OCI-LY7 (cell line): ENCODE measurements at regions not wholly inside any gene's neighbourhood (a gene's known extent, or its start where the extent isn't known, plus 50 kb on each side); places are given as distances from the start of the nearest gene placed in this dataset.
A peak's percentile ranks its signal among the peaks of the same experiment; 100 is the strongest.

ENCODE experiments used
- BruUV-seq: library from RNA; stranded (reverse); fragments of 400-500 nt; replicated peaks from 2 replicates; lab custom pipeline; 2021; lab: Mats Ljungman, UMichigan
- CTCF ChIA-PET: fragments of 300-600 bp; sonication (Branson Sonifier 250); formaldehyde crosslinking; loops from one replicate; lab custom pipeline; 2022; ENCODE audit warnings: antibody characterized with exemption; ENCODE audit not compliant: unreplicated experiment; lab: Charles Lee
- POLR2A ChIA-PET: fragments of 300-600 bp; sonication (Branson Sonifier 250); formaldehyde crosslinking; loops from one replicate; lab custom pipeline; 2022; ENCODE audit warnings: antibody characterized with exemption; lab: Charles Lee
- DNase-seq: peaks from one replicate; pipeline ENCODE4 v3.0.0-alpha.2; 2015; ENCODE audit warnings: low spot score
- H2AFZ ChIP-seq: fragments of 200-600 bp; sonication (generic), shearing (Covaris generic); 2 replicates; pipeline ENCODE4 v1.6.1; 2014; ENCODE audit warnings: mild to moderate bottlenecking, antibody characterized with exemption, low read length, moderate library complexity
- H3K27ac ChIP-seq: fragments of 200-600 bp; sonication (generic); 2 replicates; pipeline ENCODE4 v1.5.1; 2014; ENCODE audit warnings: mixed run types, low read depth, mild to moderate bottlenecking, moderate library complexity, low read length, inconsistent platforms; ENCODE audit not compliant: poor library complexity, severe bottlenecking
- H3K36me3 ChIP-seq: fragments of 200-600 bp; sonication (generic); 2 replicates; pipeline ENCODE4 v1.6.1; 2014; ENCODE audit warnings: mild to moderate bottlenecking, antibody characterized with exemption, low read length, moderate library complexity, mixed read lengths; ENCODE audit not compliant: insufficient read depth
- H3K4me1 ChIP-seq: fragments of 200-600 bp; sonication (generic); 2 replicates; pipeline ENCODE4 v1.5.1; 2014; ENCODE audit warnings: mild to moderate bottlenecking, low read length; ENCODE audit not compliant: insufficient read depth, poor library complexity, severe bottlenecking
- H3K4me2 ChIP-seq: fragments of 200-600 bp; sonication (generic); 2 replicates; pipeline ENCODE4 v1.6.1; 2014; ENCODE audit warnings: mild to moderate bottlenecking, low read length
- H3K4me3 ChIP-seq: fragments of 200-600 bp; sonication (generic); 2 replicates; pipeline ENCODE4 v1.5.1; 2014; ENCODE audit warnings: mild to moderate bottlenecking, low read depth, low read length; ENCODE audit not compliant: poor library complexity, severe bottlenecking
- H3K79me2 ChIP-seq: fragments of 200-600 bp; sonication (generic); 2 replicates; pipeline ENCODE4 v1.6.1; 2016; ENCODE audit warnings: low read depth, mild to moderate bottlenecking, low read length, moderate library complexity, mixed read lengths; ENCODE audit not compliant: insufficient read depth
- H3K9me2 ChIP-seq: fragments of 200-600 bp; sonication (generic); 2 replicates; pipeline ENCODE4 v1.6.1; 2016; ENCODE audit warnings: mild to moderate bottlenecking, low read length, mixed read lengths; ENCODE audit not compliant: insufficient read depth
- H3K9me3 ChIP-seq: fragments of 200-600 bp; sonication (generic); 2 replicates; pipeline ENCODE4 v1.6.1; 2014; ENCODE audit warnings: mild to moderate bottlenecking, mixed run types, low read length, mixed read lengths
- H4K20me1 ChIP-seq: fragments of 200-600 bp; sonication (generic); 2 replicates; pipeline ENCODE4 v1.6.1; 2014; ENCODE audit warnings: mild to moderate bottlenecking, antibody characterized with exemption, low read length, moderate library complexity, mixed read lengths; ENCODE audit not compliant: insufficient read depth
- EZH2phosphoT487 ChIP-seq: fragments of 200-600 bp; sonication (generic); IDR thresholded peaks from 2 replicates; pipeline ENCODE4 v1.6.1; 2018; ENCODE audit warnings: low read depth, borderline replicate concordance, mild to moderate bottlenecking, mixed run types, antibody characterized with exemption, low read length, moderate library complexity, mixed read lengths
- intact Hi-C: fragments of 100-400 bp; cut with micrococcal nuclease; formaldehyde crosslinking; loops from one replicate; pipeline ENCODE4 v1.10.0; 2022; ENCODE audit not compliant: unreplicated experiment
- TF ChIP-seq, protein P1 (sequence below): fragments of 200-600 bp; sonication (generic); conservative IDR thresholded peaks from 2 replicates; pipeline ENCODE4 v1.5.1; 2014; ENCODE audit warnings: mild to moderate bottlenecking, antibody characterized with exemption, low read length, moderate library complexity, mixed read lengths

DNA sequence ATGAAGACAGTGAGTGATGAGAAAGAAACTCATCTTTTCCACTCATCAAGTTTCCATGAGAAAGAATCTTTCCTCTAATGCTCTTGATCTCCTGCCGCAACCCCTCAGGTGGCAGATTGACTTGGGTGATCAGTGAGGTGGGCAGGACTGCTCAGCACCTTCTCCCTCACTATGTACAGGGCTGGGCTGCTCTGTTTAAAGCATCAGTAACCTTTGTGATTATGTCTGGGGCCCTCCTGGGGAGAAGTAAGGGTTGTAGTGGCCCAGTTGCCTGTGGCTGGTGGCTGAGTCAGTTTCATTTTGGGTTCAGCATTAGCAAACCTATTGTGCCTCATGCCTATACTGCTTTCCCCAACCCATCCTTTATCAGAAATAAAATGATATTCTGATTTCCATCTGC lies 366.0 kb downstream of the TTLL7 start:
- Histone ChIP-seq H3K4me1 (no peaks in the 10 kb centered on the region), H4K20me1 (no peaks in the 10 kb centered on the region), H3K36me3 (no peaks in the 10 kb centered on the region), H2AFZ (no peak overlapping the region), H3K79me2 (no peaks in the 10 kb centered on the region), H3K4me3 (no peak overlapping the region), H3K9me2 (no peaks in the 10 kb centered on the region), H3K4me2 (no peak overlapping the region), H3K27ac (no peak overlapping the region), H3K9me3 (no peaks in the 10 kb centered on the region)
- BruUV-seq = no TSS peak
- intact Hi-C loops = no loop called here
- no peak for TF ChIP-seq EZH2phosphoT487
- TF ChIP-seq, protein P1, sequence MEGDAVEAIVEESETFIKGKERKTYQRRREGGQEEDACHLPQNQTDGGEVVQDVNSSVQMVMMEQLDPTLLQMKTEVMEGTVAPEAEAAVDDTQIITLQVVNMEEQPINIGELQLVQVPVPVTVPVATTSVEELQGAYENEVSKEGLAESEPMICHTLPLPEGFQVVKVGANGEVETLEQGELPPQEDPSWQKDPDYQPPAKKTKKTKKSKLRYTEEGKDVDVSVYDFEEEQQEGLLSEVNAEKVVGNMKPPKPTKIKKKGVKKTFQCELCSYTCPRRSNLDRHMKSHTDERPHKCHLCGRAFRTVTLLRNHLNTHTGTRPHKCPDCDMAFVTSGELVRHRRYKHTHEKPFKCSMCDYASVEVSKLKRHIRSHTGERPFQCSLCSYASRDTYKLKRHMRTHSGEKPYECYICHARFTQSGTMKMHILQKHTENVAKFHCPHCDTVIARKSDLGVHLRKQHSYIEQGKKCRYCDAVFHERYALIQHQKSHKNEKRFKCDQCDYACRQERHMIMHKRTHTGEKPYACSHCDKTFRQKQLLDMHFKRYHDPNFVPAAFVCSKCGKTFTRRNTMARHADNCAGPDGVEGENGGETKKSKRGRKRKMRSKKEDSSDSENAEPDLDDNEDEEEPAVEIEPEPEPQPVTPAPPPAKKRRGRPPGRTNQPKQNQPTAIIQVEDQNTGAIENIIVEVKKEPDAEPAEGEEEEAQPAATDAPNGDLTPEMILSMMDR = no peak
- POLR2A ChIA-PET = no interaction called here
- CTCF ChIA-PET = no interaction called here
- DNase-seq = no peak

DNA sequence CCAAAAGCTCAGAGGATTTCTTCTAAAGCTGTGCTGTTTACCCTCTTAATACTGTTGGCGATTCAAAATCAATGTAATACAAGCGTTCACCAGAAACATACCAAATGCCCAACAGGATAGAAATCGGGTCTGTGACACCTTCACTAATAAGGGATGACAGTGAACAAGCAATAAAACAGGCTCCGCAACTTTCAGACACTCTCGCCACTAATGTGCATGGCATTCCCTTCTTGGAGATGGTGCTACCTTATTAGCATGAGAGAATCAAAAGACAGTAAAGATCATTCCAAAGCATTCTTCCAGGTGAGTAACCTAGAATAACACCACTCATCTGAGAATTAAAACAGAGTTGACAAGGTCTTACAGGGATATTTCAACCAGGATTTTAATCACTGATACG lies 367.1 kb downstream of the TTLL7 start:
- CTCF ChIA-PET = no interaction called here
- H3K4me3 ChIP-seq = no peak overlapping the region
- H3K36me3 ChIP-seq = no peaks in the 10 kb centered on the region
- no peak for TF ChIP-seq EZH2phosphoT487
- TF ChIP-seq, protein P1 = no peak
- no peak overlapping the region for H2AFZ ChIP-seq
- intact Hi-C loops = no loop called here
- DNase-seq = no peak
- no peak overlapping the region for H3K27ac ChIP-seq
- no peaks in the 10 kb centered on the region for H3K79me2 ChIP-seq
- H3K9me3 ChIP-seq = no peaks in the 10 kb centered on the region
- POLR2A ChIA-PET = no interaction called here
- BruUV-seq = no TSS peak
- peaks cover 4% of the 10 kb centered on the region for H3K4me1 ChIP-seq
- H3K9me2 ChIP-seq = no peaks in the 10 kb centered on the region
- no peak overlapping the region for H3K4me2 ChIP-seq
- H4K20me1 ChIP-seq = no peaks in the 10 kb centered on the region

DNA sequence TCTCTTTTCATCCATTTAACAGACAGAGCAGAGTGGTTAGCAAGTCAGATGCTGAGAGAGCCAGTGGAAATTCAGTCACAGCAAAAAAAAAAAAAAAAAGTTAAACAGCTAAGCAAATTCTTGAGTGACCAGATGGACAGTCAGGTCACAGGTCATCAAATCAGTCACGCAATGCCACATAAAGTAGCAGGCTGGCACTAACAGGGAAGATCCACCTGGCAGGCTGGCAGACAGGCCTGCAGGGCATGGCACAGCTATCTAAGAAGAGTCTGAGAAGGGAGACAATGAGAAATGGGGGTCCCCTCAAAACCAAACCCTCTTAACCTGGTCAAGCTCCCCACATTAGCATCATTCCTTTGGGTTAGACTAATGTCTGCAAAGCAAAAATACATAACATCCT lies 371.9 kb downstream of the TTLL7 start:
- CTCF ChIA-PET = interaction anchor here (1.3 kb wide), 1 partner anchor 8 kb away, joined by 4 read pairs; no protein-coding TSS in a partner anchor

More for the DNA sequence above, 371.9 kb downstream of the TTLL7 start:
- no peak for DNase-seq
- peak overlapping the region; percentile 36 for H3K27ac ChIP-seq
- no peaks in the 10 kb centered on the region for H3K9me2 ChIP-seq
- no peaks in the 10 kb centered on the region for H3K9me3 ChIP-seq
- POLR2A ChIA-PET = interaction anchor here (0.6 to 3.0 kb wide), 9 partner anchors 10 to 1843 kb away, joined by 3 to 17 read pairs (median 4); no protein-coding TSS in a partner anchor
- H3K79me2 ChIP-seq = no peaks in the 10 kb centered on the region
- no peaks in the 10 kb centered on the region for H3K36me3 ChIP-seq
- H4K20me1 ChIP-seq = no peaks in the 10 kb centered on the region
- intact Hi-C loops = loop anchor here (5.0 kb wide), 1 partner anchor 135 kb away; no protein-coding TSS in a partner anchor
- TF ChIP-seq, protein P1 = no peak
- TF ChIP-seq EZH2phosphoT487 = no peak
- H3K4me1 ChIP-seq = peaks cover 19% of the 10 kb centered on the region
- no peak overlapping the region; the same call in 1 of the 2 replicates for H2AFZ ChIP-seq
- BruUV-seq = no TSS peak
- peak overlapping the region; percentile 2 for H3K4me3 ChIP-seq
- peak overlapping the region; percentile 61 for H3K4me2 ChIP-seq
